ENCODE measurements at regions not wholly inside any gene's neighbourhood (a gene's known extent, or its start where the extent isn't known, plus 50 kb on each side); places are given as distances from the start of the nearest gene placed in this dataset.

GRCh38 chr18:57907550-57907949 lies 104.4 kb upstream of the ATP8B1 start:
- H3K4me3 ChIP-seq (replicated peaks in 1 of 2; ENCODE audit: low read depth in 1 of 2, low read length in 2 of 2): no peak overlapping the region
- no peak overlapping the region for H2AFZ ChIP-seq (ENCODE audit: low read depth, low read length, poor library complexity, severe bottlenecking)
- H3K27ac ChIP-seq (ENCODE audit: low read depth, low read length): no peak overlapping the region
- POLR2A ChIA-PET: no interaction called here
- no peaks in the 10 kb centered on the region for H3K27me3 ChIP-seq (ENCODE audit: insufficient read depth, low read length)
- TF ChIP-seq ZFX (IDR thresholded peaks at IDR 0.05): no peak
- TF ChIP-seq, protein P1, sequence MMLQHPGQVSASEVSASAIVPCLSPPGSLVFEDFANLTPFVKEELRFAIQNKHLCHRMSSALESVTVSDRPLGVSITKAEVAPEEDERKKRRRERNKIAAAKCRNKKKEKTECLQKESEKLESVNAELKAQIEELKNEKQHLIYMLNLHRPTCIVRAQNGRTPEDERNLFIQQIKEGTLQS (IDR thresholded peaks at IDR 0.05): no peak
- TF ChIP-seq POLR2A (IDR thresholded peaks at IDR 0.05; ENCODE audit: borderline replicate concordance, extremely low read depth, insufficient read depth, insufficient read length): no peak
- no peak for TF ChIP-seq EZH2phosphoT487 (IDR thresholded peaks at IDR 0.05; ENCODE audit: borderline replicate concordance)
- no peak for TF ChIP-seq RAD21 (IDR thresholded peaks at IDR 0.05; ENCODE audit: low read depth)
- no peak for TF ChIP-seq SIN3A (IDR thresholded peaks at IDR 0.05; ENCODE audit: low read depth)
- no peak for TF ChIP-seq EZH2 (IDR thresholded peaks at IDR 0.05)
- TF ChIP-seq CBX3 (IDR thresholded peaks at IDR 0.05; ENCODE audit: low read depth): no peak
- TF ChIP-seq JUND (IDR thresholded peaks at IDR 0.05): no peak
- no peak for TF ChIP-seq SP1 (IDR thresholded peaks at IDR 0.05; ENCODE audit: low read depth)
- no peak for TF ChIP-seq EGR1 (IDR thresholded peaks at IDR 0.05; ENCODE audit: low read depth)
- TF ChIP-seq FOSL1 (IDR thresholded peaks at IDR 0.05; ENCODE audit: low read depth): no peak
- TF ChIP-seq SRF (IDR thresholded peaks at IDR 0.05; ENCODE audit: low read depth): no peak
- TF ChIP-seq ZNF274 (IDR thresholded peaks at IDR 0.05; ENCODE audit: low read depth, low read length): no peak
- TF ChIP-seq ELF1 (IDR thresholded peaks at IDR 0.05; ENCODE audit: borderline replicate concordance, low read depth): no peak
- TF ChIP-seq, protein P2, sequence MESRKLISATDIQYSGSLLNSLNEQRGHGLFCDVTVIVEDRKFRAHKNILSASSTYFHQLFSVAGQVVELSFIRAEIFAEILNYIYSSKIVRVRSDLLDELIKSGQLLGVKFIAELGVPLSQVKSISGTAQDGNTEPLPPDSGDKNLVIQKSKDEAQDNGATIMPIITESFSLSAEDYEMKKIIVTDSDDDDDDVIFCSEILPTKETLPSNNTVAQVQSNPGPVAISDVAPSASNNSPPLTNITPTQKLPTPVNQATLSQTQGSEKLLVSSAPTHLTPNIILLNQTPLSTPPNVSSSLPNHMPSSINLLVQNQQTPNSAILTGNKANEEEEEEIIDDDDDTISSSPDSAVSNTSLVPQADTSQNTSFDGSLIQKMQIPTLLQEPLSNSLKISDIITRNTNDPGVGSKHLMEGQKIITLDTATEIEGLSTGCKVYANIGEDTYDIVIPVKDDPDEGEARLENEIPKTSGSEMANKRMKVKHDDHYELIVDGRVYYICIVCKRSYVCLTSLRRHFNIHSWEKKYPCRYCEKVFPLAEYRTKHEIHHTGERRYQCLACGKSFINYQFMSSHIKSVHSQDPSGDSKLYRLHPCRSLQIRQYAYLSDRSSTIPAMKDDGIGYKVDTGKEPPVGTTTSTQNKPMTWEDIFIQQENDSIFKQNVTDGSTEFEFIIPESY (IDR thresholded peaks at IDR 0.05; ENCODE audit: extremely low read depth, insufficient replicate concordance, low read length): no peak
- TF ChIP-seq, protein P3, sequence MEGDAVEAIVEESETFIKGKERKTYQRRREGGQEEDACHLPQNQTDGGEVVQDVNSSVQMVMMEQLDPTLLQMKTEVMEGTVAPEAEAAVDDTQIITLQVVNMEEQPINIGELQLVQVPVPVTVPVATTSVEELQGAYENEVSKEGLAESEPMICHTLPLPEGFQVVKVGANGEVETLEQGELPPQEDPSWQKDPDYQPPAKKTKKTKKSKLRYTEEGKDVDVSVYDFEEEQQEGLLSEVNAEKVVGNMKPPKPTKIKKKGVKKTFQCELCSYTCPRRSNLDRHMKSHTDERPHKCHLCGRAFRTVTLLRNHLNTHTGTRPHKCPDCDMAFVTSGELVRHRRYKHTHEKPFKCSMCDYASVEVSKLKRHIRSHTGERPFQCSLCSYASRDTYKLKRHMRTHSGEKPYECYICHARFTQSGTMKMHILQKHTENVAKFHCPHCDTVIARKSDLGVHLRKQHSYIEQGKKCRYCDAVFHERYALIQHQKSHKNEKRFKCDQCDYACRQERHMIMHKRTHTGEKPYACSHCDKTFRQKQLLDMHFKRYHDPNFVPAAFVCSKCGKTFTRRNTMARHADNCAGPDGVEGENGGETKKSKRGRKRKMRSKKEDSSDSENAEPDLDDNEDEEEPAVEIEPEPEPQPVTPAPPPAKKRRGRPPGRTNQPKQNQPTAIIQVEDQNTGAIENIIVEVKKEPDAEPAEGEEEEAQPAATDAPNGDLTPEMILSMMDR (IDR thresholded peaks at IDR 0.05 in 2 of 3, conservative IDR thresholded peaks at IDR 0.05 in 1 of 3; ENCODE audit: borderline replicate concordance in 1 of 3, insufficient read depth in 1 of 3, low read depth in 2 of 3, low read length in 2 of 3): no peak
- no peak for DNase-seq (ENCODE audit: low read depth, low spot score)
- RAD21 ChIA-PET (ENCODE audit: low non-redundant PET in 1 of 2, low total read pairs in 2 of 2, uncharacterized antibody in 2 of 2, unreplicated experiment in 2 of 2): no interaction called here
- no peak overlapping the region for H3K4me2 ChIP-seq (ENCODE audit: low read length)
- no peaks in the 10 kb centered on the region for H4K20me1 ChIP-seq (ENCODE audit: insufficient read depth)
- CTCF ChIA-PET: interaction anchor here (0.9 to 1.0 kb wide), 2 partner anchors 8 to 9 kb away, joined by 3 read pairs; no protein-coding TSS in a partner anchor
- BruUV-seq (replicated peaks): no TSS peak
- intact Hi-C loops (cut with micrococcal nuclease): loop anchor here (5.0 kb wide), 1 partner anchor 860 kb away; no protein-coding TSS in a partner anchor
- no peak overlapping the region for H3K9ac ChIP-seq (ENCODE audit: low read length)
- H3K79me2 ChIP-seq (ENCODE audit: insufficient read depth, low read length): no peaks in the 10 kb centered on the region
- no peaks in the 10 kb centered on the region for H3K9me3 ChIP-seq (ENCODE audit: control insufficient read depth in 1 of 2, insufficient read depth in 1 of 2, low read depth in 1 of 2, low read length in 2 of 2)
- H3K36me3 ChIP-seq (ENCODE audit: control insufficient read depth in 1 of 2, insufficient read depth in 2 of 2, low read length in 2 of 2): no peaks in the 10 kb centered on the region
- H3K4me1 ChIP-seq (ENCODE audit: control insufficient read depth in 1 of 2, insufficient read depth in 2 of 2, low read length in 2 of 2): no peaks in the 10 kb centered on the region
- ATAC-seq: no peak
- no peaks in the 10 kb centered on the region for H3K9me2 ChIP-seq (ENCODE audit: insufficient read depth)
